ENCODE measurements at regions not wholly inside any gene's neighbourhood (a gene's known extent, or its start where the extent isn't known, plus 50 kb on each side); places are given as distances from the start of the nearest gene placed in this dataset.
"Not testable (repeated sequence)": the region's sequence is repeated elsewhere in the genome, so short reads cannot be mapped to it uniquely, and the experiment has no call there.

DNA sequence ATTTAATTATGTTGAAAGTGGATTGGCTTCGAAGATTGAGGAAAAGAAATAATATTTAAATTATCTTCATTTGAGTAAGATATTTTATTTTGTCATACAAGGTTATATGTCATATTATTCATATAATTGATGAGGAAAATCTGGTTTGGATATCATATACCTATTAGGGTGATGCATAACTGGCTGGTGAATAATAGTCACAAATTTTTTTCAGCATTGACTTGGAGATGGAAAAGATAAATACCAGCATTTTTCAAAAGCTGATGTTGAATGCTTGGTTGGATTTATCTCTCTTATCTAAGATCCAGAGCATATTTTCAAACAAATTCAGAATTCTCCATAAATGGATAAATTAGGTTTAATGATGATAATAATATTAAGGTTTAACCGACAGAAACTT lies 93.5 kb upstream of the SLIT2 start:
- no peak for TF ChIP-seq CTCF (IDR thresholded peaks at IDR 0.05; ENCODE audit: insufficient read depth, low read depth, low read length, missing control alignments)
- no peak overlapping the region for H3K4me3 ChIP-seq (ENCODE audit: low read length)
- DNase-seq (ENCODE audit: low read depth): no peak

GRCh38 chr4:20151436-20151835 lies 100.3 kb upstream of the SLIT2 start:
- no peak overlapping the region for H3K4me3 ChIP-seq (ENCODE audit: low read length)
- DNase-seq (ENCODE audit: low read depth): no peak
- TF ChIP-seq CTCF (IDR thresholded peaks at IDR 0.05; ENCODE audit: insufficient read depth, low read depth, low read length, missing control alignments): no peak

DNA sequence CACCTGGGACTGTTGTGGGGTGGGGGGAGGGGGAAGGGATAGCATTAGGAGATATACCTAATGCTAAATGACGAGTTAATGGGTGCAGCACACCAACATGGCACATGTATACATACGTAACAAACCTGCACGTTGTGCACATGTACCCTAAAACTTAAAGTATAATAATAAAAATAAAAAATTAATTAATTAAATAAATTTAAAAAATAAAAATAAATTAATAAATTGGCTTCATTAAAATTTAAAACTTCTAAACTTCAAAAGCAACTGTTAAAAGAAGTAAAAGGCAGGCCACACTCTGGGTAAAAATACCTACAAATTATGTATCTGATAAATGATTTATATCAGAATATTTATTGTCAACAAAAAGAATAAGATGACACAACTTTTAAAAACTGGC lies 102.6 kb upstream of the SLIT2 start:
- H3K4me3 ChIP-seq (ENCODE audit: low read length); DNase-seq (ENCODE audit: low read depth): not testable (repeated sequence)

DNA sequence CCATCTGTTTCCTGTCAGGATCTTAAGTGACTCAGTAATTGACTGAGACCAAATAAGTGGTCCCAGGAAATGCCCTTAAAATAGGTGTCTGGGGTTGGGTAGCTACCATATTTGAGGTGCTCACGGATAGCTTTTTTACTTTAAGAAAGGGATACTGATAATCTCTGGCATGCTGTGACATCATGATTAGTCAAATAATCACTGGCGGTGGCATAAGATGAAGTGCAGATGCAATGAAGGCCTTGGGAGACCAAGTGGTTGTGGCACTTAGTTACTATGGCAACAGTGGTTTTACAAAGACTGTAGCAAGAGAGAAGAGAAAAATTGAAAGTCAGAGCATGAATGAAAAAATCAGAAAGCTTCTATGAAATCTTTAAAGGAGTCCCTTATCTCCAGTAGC lies 114.5 kb upstream of the SLIT2 start:
- no peak for DNase-seq (ENCODE audit: low read depth)
- H3K4me3 ChIP-seq (ENCODE audit: low read length): no peak overlapping the region
- TF ChIP-seq CTCF (IDR thresholded peaks at IDR 0.05; ENCODE audit: insufficient read depth, low read depth, low read length, missing control alignments): no peak

GRCh38 chr4:20127626-20128025 lies 124.1 kb upstream of the SLIT2 start:
- no peak overlapping the region for H3K4me3 ChIP-seq (ENCODE audit: low read length)
- no peak for TF ChIP-seq CTCF (IDR thresholded peaks at IDR 0.05; ENCODE audit: insufficient read depth, low read depth, low read length, missing control alignments)

GRCh38 chr4:20126906-20127305 lies 124.8 kb upstream of the SLIT2 start:
- TF ChIP-seq CTCF (IDR thresholded peaks at IDR 0.05; ENCODE audit: insufficient read depth, low read depth, low read length, missing control alignments): no peak
- no peak overlapping the region for H3K4me3 ChIP-seq (ENCODE audit: low read length)
- peak; percentile 91 for DNase-seq (ENCODE audit: low read depth)

More at GRCh38 chr4:20127626-20128025, 124.1 kb upstream of the SLIT2 start:
- DNase-seq (ENCODE audit: low read depth): no peak

- DNase-seq (ENCODE audit: low read depth): no peak
- no peak for TF ChIP-seq CTCF (IDR thresholded peaks at IDR 0.05; ENCODE audit: insufficient read depth, low read depth, low read length, missing control alignments)
- no peak overlapping the region for H3K4me3 ChIP-seq (ENCODE audit: low read length)
Measured at GRCh38 chr4:20124317-20125026, 127.2 kb upstream of the SLIT2 start.
